ENCODE measurements at regions not wholly inside any gene's neighbourhood (a gene's known extent, or its start where the extent isn't known, plus 50 kb on each side); places are given as distances from the start of the nearest gene placed in this dataset.

DNA sequence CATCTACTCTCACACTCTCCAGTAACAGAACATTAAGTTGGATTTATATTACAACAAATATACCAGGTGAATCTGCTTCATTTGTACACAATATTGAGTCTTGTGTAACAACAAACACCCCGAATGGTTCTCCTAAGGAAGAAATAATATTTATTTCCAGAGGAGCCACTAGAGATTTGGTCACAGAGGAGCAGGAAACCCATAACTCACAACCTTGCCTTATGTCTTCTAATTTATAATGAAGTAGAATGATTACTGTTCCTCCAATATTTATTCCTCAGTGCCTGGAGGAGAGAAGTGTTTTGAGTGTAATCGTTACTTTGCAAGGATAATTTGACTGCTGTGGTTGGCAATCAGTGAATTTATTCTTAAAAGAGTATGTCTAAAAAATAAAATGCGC lies 1243.7 kb upstream of the PCDH20 start:
- TF ChIP-seq SIN3A (IDR thresholded peaks at IDR 0.05; ENCODE audit: low read depth, low read length) (no peak), POLR2A (IDR thresholded peaks at IDR 0.05; ENCODE audit: low read depth, low read length) (no peak), NR2C1 (IDR thresholded peaks at IDR 0.05) (no peak)
- TF ChIP-seq, protein P1, sequence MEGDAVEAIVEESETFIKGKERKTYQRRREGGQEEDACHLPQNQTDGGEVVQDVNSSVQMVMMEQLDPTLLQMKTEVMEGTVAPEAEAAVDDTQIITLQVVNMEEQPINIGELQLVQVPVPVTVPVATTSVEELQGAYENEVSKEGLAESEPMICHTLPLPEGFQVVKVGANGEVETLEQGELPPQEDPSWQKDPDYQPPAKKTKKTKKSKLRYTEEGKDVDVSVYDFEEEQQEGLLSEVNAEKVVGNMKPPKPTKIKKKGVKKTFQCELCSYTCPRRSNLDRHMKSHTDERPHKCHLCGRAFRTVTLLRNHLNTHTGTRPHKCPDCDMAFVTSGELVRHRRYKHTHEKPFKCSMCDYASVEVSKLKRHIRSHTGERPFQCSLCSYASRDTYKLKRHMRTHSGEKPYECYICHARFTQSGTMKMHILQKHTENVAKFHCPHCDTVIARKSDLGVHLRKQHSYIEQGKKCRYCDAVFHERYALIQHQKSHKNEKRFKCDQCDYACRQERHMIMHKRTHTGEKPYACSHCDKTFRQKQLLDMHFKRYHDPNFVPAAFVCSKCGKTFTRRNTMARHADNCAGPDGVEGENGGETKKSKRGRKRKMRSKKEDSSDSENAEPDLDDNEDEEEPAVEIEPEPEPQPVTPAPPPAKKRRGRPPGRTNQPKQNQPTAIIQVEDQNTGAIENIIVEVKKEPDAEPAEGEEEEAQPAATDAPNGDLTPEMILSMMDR (IDR thresholded peaks at IDR 0.05 in 2 of 3, conservative IDR thresholded peaks at IDR 0.05 in 1 of 3; ENCODE audit: control insufficient read depth in 2 of 3, extremely low read depth in 1 of 3, insufficient read depth in 1 of 3, low read depth in 3 of 3, low read length in 3 of 3), result no peak
